ENCODE measurements at regions not wholly inside any gene's neighbourhood (a gene's known extent, or its start where the extent isn't known, plus 50 kb on each side); places are given as distances from the start of the nearest gene placed in this dataset.

GRCh38 chr15:101590785-101591184 is 61.4 kb downstream of the TM2D3 start:
- Histone ChIP-seq H3K9me3 (ENCODE audit: low read depth) (no peaks in the 10 kb centered on the region), H3K79me2 (ENCODE audit: low read depth) (no peaks in the 10 kb centered on the region), H2AFZ (replicated peaks) (no peak overlapping the region), H3K27ac (no peak overlapping the region), H3K4me1 (no peaks in the 10 kb centered on the region), H4K20me1 (ENCODE audit: low read depth) (no peaks in the 10 kb centered on the region), H3K4me3 (no peak overlapping the region), H3K36me3 (no peaks in the 10 kb centered on the region), H3K9ac (no peak overlapping the region), H3F3A (ENCODE audit: low read depth) (no peaks in the 10 kb centered on the region), H3K27me3 (peaks cover 14% of the 10 kb centered on the region), H3K4me2 (no peak overlapping the region)
- Mint-ChIP-seq H3K27ac (no peak overlapping the region), H3K4me3 (no peak overlapping the region), H3K36me3 (no peaks in the 10 kb centered on the region), H3K9me3 (peaks cover 5% of the 10 kb centered on the region), H3K27me3 (ENCODE audit: insufficient read depth, low read depth) (peaks cover 2% of the 10 kb centered on the region), H3K4me1 (no peaks in the 10 kb centered on the region)
- no peak for DNase-seq (ENCODE audit: low spot score)
- TF ChIP-seq CTCF (IDR thresholded peaks at IDR 0.05) = no peak
- no peak for TF ChIP-seq EZH2 (IDR thresholded peaks at IDR 0.05)
- no peak for TF ChIP-seq EZH2phosphoT487 (IDR thresholded peaks at IDR 0.05)

DNA sequence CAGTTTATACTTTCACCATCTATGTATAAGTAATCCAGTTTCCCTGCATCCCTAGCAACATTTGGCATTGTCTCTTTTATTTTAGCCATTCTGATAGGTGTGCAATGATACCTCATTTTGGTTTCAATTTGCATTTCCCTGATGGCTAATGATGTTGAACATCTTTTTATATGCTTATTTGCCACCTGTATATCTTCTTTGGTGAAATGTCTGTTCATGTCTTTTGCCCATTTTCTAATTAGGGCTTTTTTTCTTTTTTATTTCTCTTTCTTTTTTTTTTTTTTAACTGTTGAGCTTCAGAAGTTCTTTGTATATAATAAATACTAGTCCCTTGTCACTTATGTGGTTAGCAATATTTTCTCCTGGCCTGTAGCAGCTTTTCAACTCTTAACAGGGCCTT is 68.9 kb downstream of the TM2D3 start:
- H3K4me1 ChIP-seq = no peaks in the 10 kb centered on the region
- H3K9me3 ChIP-seq (ENCODE audit: low read depth) = no peaks in the 10 kb centered on the region
- no peak overlapping the region for H3K27ac ChIP-seq
- no peaks in the 10 kb centered on the region for H3K36me3 ChIP-seq
- H3K4me2 ChIP-seq = no peak overlapping the region
- Mint-ChIP-seq H3K9me3 (peaks cover 12% of the 10 kb centered on the region), H3K36me3 (no peaks in the 10 kb centered on the region), H3K27ac (no peak overlapping the region), H3K27me3 (ENCODE audit: insufficient read depth, low read depth) (peaks cover 9% of the 10 kb centered on the region), H3K4me3 (no peak overlapping the region), H3K4me1 (no peaks in the 10 kb centered on the region)
- no peak for DNase-seq (ENCODE audit: low spot score)
- H4K20me1 ChIP-seq (ENCODE audit: low read depth) = no peaks in the 10 kb centered on the region
- no peak overlapping the region for H2AFZ ChIP-seq (replicated peaks)
- H3K4me3 ChIP-seq = no peak overlapping the region
- no peaks in the 10 kb centered on the region for H3K79me2 ChIP-seq (ENCODE audit: low read depth)
- TF ChIP-seq EZH2 (IDR thresholded peaks at IDR 0.05) (no peak), EZH2phosphoT487 (IDR thresholded peaks at IDR 0.05) (no peak), CTCF (IDR thresholded peaks at IDR 0.05) (no peak)
- no peaks in the 10 kb centered on the region for H3F3A ChIP-seq (ENCODE audit: low read depth)
- no peaks in the 10 kb centered on the region for H3K27me3 ChIP-seq
- no peak overlapping the region for H3K9ac ChIP-seq

- no peaks in the 10 kb centered on the region for H3K79me2 ChIP-seq (ENCODE audit: low read depth)
- no peak overlapping the region for H3K4me3 Mint-ChIP-seq
- H2AFZ ChIP-seq (replicated peaks) = no peak overlapping the region
- no peaks in the 10 kb centered on the region for H3K36me3 Mint-ChIP-seq
- H3K4me1 ChIP-seq = no peaks in the 10 kb centered on the region
- no peak overlapping the region for H3K27ac ChIP-seq
- no peak overlapping the region for H3K27ac Mint-ChIP-seq
- no peaks in the 10 kb centered on the region for H3K36me3 ChIP-seq
- no peak overlapping the region for H3K4me3 ChIP-seq
- no peak for DNase-seq (ENCODE audit: low spot score)
- H4K20me1 ChIP-seq (ENCODE audit: low read depth) = no peaks in the 10 kb centered on the region
- no peaks in the 10 kb centered on the region for H3K4me1 Mint-ChIP-seq
- H3F3A ChIP-seq (ENCODE audit: low read depth) = no peaks in the 10 kb centered on the region
- no peak overlapping the region for H3K4me2 ChIP-seq
- peaks cover 7% of the 10 kb centered on the region for H3K27me3 Mint-ChIP-seq (ENCODE audit: insufficient read depth, low read depth)
- no peaks in the 10 kb centered on the region for H3K9me3 ChIP-seq (ENCODE audit: low read depth)
- peaks cover 16% of the 10 kb centered on the region for H3K9me3 Mint-ChIP-seq
- H3K27me3 ChIP-seq = no peaks in the 10 kb centered on the region
- H3K9ac ChIP-seq = no peak overlapping the region
- TF ChIP-seq EZH2phosphoT487 (IDR thresholded peaks at IDR 0.05) (no peak), EZH2 (IDR thresholded peaks at IDR 0.05) (no peak), CTCF (IDR thresholded peaks at IDR 0.05) (no peak)
Observed at GRCh38 chr15:101580431-101580830, 71.8 kb downstream of the TM2D3 start.
